AG04450 (cell line): ENCODE measurements at regions not wholly inside any gene's neighbourhood (a gene's known extent, or its start where the extent isn't known, plus 50 kb on each side); places are given as distances from the start of the nearest gene placed in this dataset.

Source experiments
- CTCF ChIA-PET: fragments of 300-600, 350-600 bp; formaldehyde crosslinking; extraction: SDS; loops from one replicate; lab custom pipeline; 2022; ENCODE audit warnings: antibody characterized with exemption, inconsistent platforms; lab: Charles Lee
- POLR2A ChIA-PET: fragments of 350-600 bp; formaldehyde crosslinking; extraction: SDS; loops from one replicate; lab custom pipeline; 2021; ENCODE audit warnings: antibody characterized with exemption, inconsistent platforms; lab: Yijun Ruan, JAX
- DNase-seq: peaks from one replicate; pipeline ENCODE4 v3.0.0-alpha.2; 2011; ENCODE audit warnings: low read depth, low spot score
- H3K27ac ChIP-seq: one replicate; pipeline ENCODE4 v1.5.1; 2012; ENCODE audit warnings: low read depth, low read length, control low read depth
- H3K27me3 ChIP-seq: one replicate; pipeline ENCODE4 v1.6.0; 2012; ENCODE audit warnings: low read length; ENCODE audit not compliant: control insufficient read depth, insufficient read depth
- H3K4me3 ChIP-seq: 2 replicates; pipeline ENCODE4 v1.5.1; 2011; ENCODE audit warnings: mild to moderate bottlenecking, low read depth, low read length, control low read depth
- H3K9me3 ChIP-seq: 2 replicates; pipeline ENCODE4 v1.5.1; 2012; ENCODE audit warnings: low read length; ENCODE audit not compliant: control insufficient read depth, insufficient read depth
- CTCF ChIP-seq: IDR thresholded peaks from 2 replicates; pipeline ENCODE4 v1.5.1; 2011; ENCODE audit warnings: low read depth, low read length, control low read depth, inconsistent platforms

GRCh38 chr1:22248746-22249145, 105.8 kb upstream of the WNT4 start:
- peaks cover 49% of the 10 kb centered on the region for H3K27me3 ChIP-seq
- H3K9me3 ChIP-seq: no peaks in the 10 kb centered on the region; the same call in 1 of the 2 replicates
- ChIA-PET POLR2A (no interaction called here), CTCF (no interaction called here)
- DNase-seq: no peak
- H3K27ac ChIP-seq: no peak overlapping the region
- TF ChIP-seq CTCF: no peak
- H3K4me3 ChIP-seq: no peak overlapping the region

GRCh38 chr1:22249928-22250680, 107.2 kb upstream of the WNT4 start:
- H3K4me3 ChIP-seq: no peak overlapping the region
- H3K9me3 ChIP-seq: no peaks in the 10 kb centered on the region; the same call in 1 of the 2 replicates
- peaks cover 48% of the 10 kb centered on the region for H3K27me3 ChIP-seq
- CTCF ChIA-PET: no interaction called here
- no peak overlapping the region for H3K27ac ChIP-seq
- POLR2A ChIA-PET: no interaction called here
- TF ChIP-seq CTCF: no peak
- DNase-seq: no peak

- DNase-seq: no peak
- Histone ChIP-seq H3K27ac (no peak overlapping the region), H3K4me3 (no peak overlapping the region), H3K9me3 (no peaks in the 10 kb centered on the region; the same call in 1 of the 2 replicates), H3K27me3 (peaks cover 44% of the 10 kb centered on the region)
- CTCF ChIA-PET: no interaction called here
- TF ChIP-seq CTCF: no peak
- POLR2A ChIA-PET: no interaction called here
These were observed 107.8 kb upstream of the WNT4 start for GRCh38 chr1:22250724-22251123.

- H3K27me3 ChIP-seq: peaks cover 48% of the 10 kb centered on the region
These were observed 109.4 kb upstream of the WNT4 start for GRCh38 chr1:22252251-22252650.

More at GRCh38 chr1:22252251-22252650, 109.4 kb upstream of the WNT4 start:
- no peak overlapping the region for H3K4me3 ChIP-seq
- DNase-seq: no peak
- H3K27ac ChIP-seq: no peak overlapping the region
- CTCF ChIA-PET: no interaction called here
- POLR2A ChIA-PET: no interaction called here
- TF ChIP-seq CTCF: no peak
- H3K9me3 ChIP-seq: no peaks in the 10 kb centered on the region; the same call in 1 of the 2 replicates
